Lung (tissue), 11 donors: ENCODE measurements at regions not wholly inside any gene's neighbourhood (a gene's known extent, or its start where the extent isn't known, plus 50 kb on each side); places are given as distances from the start of the nearest gene placed in this dataset.

ENCODE experiments used
- ATAC-seq: fragments of 200-7000 bp; cut with Tn5 transposase; one replicate; pipeline ENCODE4 v1.9.1; 2020; ENCODE audit warnings: moderate number of reproducible peaks; ENCODE audit not compliant: insufficient read depth, low FRiP score
- DNase-seq, 3 donors: peaks; one replicate each; pipeline ENCODE4 v3.0.0-alpha.2; 2013 to 2017
- H3K27ac ChIP-seq, 2 donors: one replicate each; pipeline ENCODE4 v1.5.1; 2013; ENCODE audit warnings: mild to moderate bottlenecking in 2 of 2, moderate library complexity in 2 of 2, control low read depth in 1 of 2, inconsistent platforms in 1 of 2, low read depth in 1 of 2, low read length in 1 of 2
- H3K27me3 ChIP-seq, 3 donors: one replicate each; pipeline ENCODE4 v1.5.1; 2013; ENCODE audit warnings: low read length in 2 of 3; ENCODE audit not compliant: control insufficient read depth in 3 of 3, insufficient read depth in 3 of 3
- H3K36me3 ChIP-seq, 4 donors: one replicate each; pipeline ENCODE4 v1.5.1; 2013; ENCODE audit warnings: low read length in 4 of 4, mild to moderate bottlenecking in 1 of 4, moderate library complexity in 1 of 4; ENCODE audit not compliant: control insufficient read depth in 4 of 4, insufficient read depth in 4 of 4
- H3K4me1 ChIP-seq, 5 donors: one replicate each; pipeline ENCODE4 v1.5.1; 2013; ENCODE audit warnings: low read length in 5 of 5, mild to moderate bottlenecking in 2 of 5, moderate library complexity in 1 of 5; ENCODE audit not compliant: control insufficient read depth in 5 of 5, insufficient read depth in 5 of 5
- H3K4me3 ChIP-seq: one replicate; pipeline ENCODE4 v1.5.1; 2013; ENCODE audit warnings: mild to moderate bottlenecking, control low read depth, moderate library complexity
- H3K9ac ChIP-seq, 2 donors: one replicate each; pipeline ENCODE4 v1.5.1; 2013; ENCODE audit warnings: low read length in 2 of 2, control low read depth in 1 of 2; ENCODE audit not compliant: insufficient read depth in 1 of 2
- H3K9me3 ChIP-seq, 4 donors: one replicate each; pipeline ENCODE4 v1.5.1; 2013; ENCODE audit warnings: low read length in 3 of 4, mild to moderate bottlenecking in 1 of 4, moderate library complexity in 1 of 4; ENCODE audit not compliant: control insufficient read depth in 4 of 4, insufficient read depth in 3 of 4
- CTCF ChIP-seq: IDR thresholded peaks from 2 replicates; pipeline ENCODE4 v1.5.1; 2012; ENCODE audit warnings: mild to moderate bottlenecking; ENCODE audit errors: control extremely low read depth, extremely low read depth
- WGBS, 2 donors: extraction: QIAGEN DNeasy Blood & Tissue Kit; methylation state at CpG; one replicate each; pipeline ENCODE4 v1.1.7; 2013; 5-methylcytosine and 5-hydroxymethylcytosine counted together
- donor health status: control.
- donor health status: control.
- donor health status: Bipolar disorder and iron deficiency.
- donor health status: healthy.
- donor health status: DM: yes; HTN: yes; CAD: no.

GRCh38 chr14:76264384-76264783 is 111.6 kb upstream of the ESRRB start:
- no peak overlapping the region for H3K4me3 ChIP-seq

GRCh38 chr14:76267322-76268046 is 108.5 kb upstream of the ESRRB start:
- DNase-seq (peak; percentile 72 to 82 (median 74)), ATAC-seq (peak; percentile 48)
- no peak for TF ChIP-seq CTCF
- Histone ChIP-seq H3K36me3 (no peaks in the 10 kb centered on the region), H3K9ac (peak overlapping the region in 1 of 2 donors; percentile 92), H3K9me3 (no peaks in the 10 kb centered on the region), H3K27ac (peak overlapping the region in 1 of 2 donors; percentile 57), H3K4me1 (peaks cover 0 to 5% (median 0%) of the 10 kb centered on the region in 5 donors), H3K4me3 (no peak overlapping the region), H3K27me3 (peaks cover 0 to 3% (median 0%) of the 10 kb centered on the region in 3 donors)
- WGBS, 2 donors: 27 to 29% methylated on average over 27 of the region's 27 CpGs

More at GRCh38 chr14:76264384-76264783, 111.6 kb upstream of the ESRRB start:
- no peak overlapping the region for H3K9ac ChIP-seq
- no peaks in the 10 kb centered on the region for H3K36me3 ChIP-seq
- DNase-seq (no peak), ATAC-seq (no peak)
- no peaks in the 10 kb centered on the region for H3K27me3 ChIP-seq
- TF ChIP-seq CTCF: no peak
- WGBS, 2 donors: 91 to 92% methylated on average over 6 of the region's 6 CpGs
- H3K9me3 ChIP-seq: no peaks in the 10 kb centered on the region
- H3K27ac ChIP-seq: no peak overlapping the region
- H3K4me1 ChIP-seq: peaks cover 0 to 5% (median 0%) of the 10 kb centered on the region in 5 donors

GRCh38 chr14:76268047-76268431 is 107.9 kb upstream of the ESRRB start:
- 25 to 36% methylated on average over 8 of the region's 8 CpGs for WGBS, 2 donors
- no peak for ATAC-seq
- H3K9ac ChIP-seq: peak overlapping the region in 1 of 2 donors; percentile 48

More at GRCh38 chr14:76268047-76268431, 107.9 kb upstream of the ESRRB start:
- Histone ChIP-seq H3K27me3 (peaks cover 0 to 3% (median 0%) of the 10 kb centered on the region in 3 donors), H3K9me3 (no peaks in the 10 kb centered on the region), H3K4me3 (no peak overlapping the region), H3K27ac (no peak overlapping the region), H3K36me3 (no peaks in the 10 kb centered on the region), H3K4me1 (peaks cover 0 to 5% (median 0%) of the 10 kb centered on the region in 5 donors)
- peak in 2 of 3 donors; percentile 73 to 82 for DNase-seq
- no peak for TF ChIP-seq CTCF
